Adrenal gland (tissue), 9 donors: ENCODE measurements at regions not wholly inside any gene's neighbourhood (a gene's known extent, or its start where the extent isn't known, plus 50 kb on each side); places are given as distances from the start of the nearest gene placed in this dataset.

Experiments
- DNase-seq, 7 donors: peaks; one replicate each; pipeline ENCODE4 v3.0.0-alpha.2; 2019 to 2020
- H3K27ac ChIP-seq, 5 donors: fragments of 200-600 bp; sonication (generic) in 4 of 5; 1 replicate in 3 of 5; 2 replicates in 2 of 5; pipeline versions ENCODE4 v1.5.1 to v1.8.0; 2016 to 2020; ENCODE audit warnings: mild to moderate bottlenecking in 1 of 5
- H3K27me3 ChIP-seq: fragments of 200-600 bp; 2 replicates; pipeline ENCODE4 v1.8.0; 2021
- H3K36me3 ChIP-seq, 2 donors: fragments of 200-600 bp; replicated peaks in 1 of 2; 1 replicate in 1 of 2; 2 replicates in 1 of 2; pipeline versions ENCODE4 v1.5.1 to v1.8.0; 2018 to 2022
- H3K4me1 ChIP-seq, 2 donors: fragments of 200-600 bp; replicated peaks in 1 of 2; 1 replicate in 1 of 2; 2 replicates in 1 of 2; pipeline versions ENCODE4 v1.5.1 to v1.8.0; 2018 to 2021
- H3K4me3 ChIP-seq, 4 donors: fragments of 200-600 bp; sonication (generic) in 3 of 4; one replicate each; pipeline ENCODE4 v1.5.1; 2016 to 2018
- H3K9me3 ChIP-seq, 3 donors: fragments of 200-600 bp; sonication (generic) in 1 of 3; replicated peaks in 1 of 3; 1 replicate in 2 of 3; 2 replicates in 1 of 3; pipeline versions ENCODE4 v1.5.1 to v1.8.0; 2016 to 2021
- CTCF ChIP-seq, 6 experiments: fragments of 450-650 bp in 4 of 6; fragments of 200-600 bp in 2 of 6; sonication (generic) in 1 of 6; IDR thresholded peaks; 1 replicate in 5 of 6; 2 replicates in 1 of 6; pipeline versions ENCODE4 v1.5.1 to v1.8.0; 2016 to 2021; ENCODE audit warnings: antibody characterized with exemption in 6 of 6, mild to moderate bottlenecking in 2 of 6, moderate library complexity in 1 of 6
- POLR2A ChIP-seq, 2 donors: fragments of 450-650 bp; IDR thresholded peaks; one replicate each; pipeline ENCODE4 v1.6.1; 2017; ENCODE audit warnings: antibody characterized with exemption in 2 of 2, mild to moderate bottlenecking in 2 of 2, moderate library complexity in 1 of 2
- WGBS, 4 donors: extraction: QIAGEN DNeasy Blood & Tissue Kit in 2 of 4; methylation state at CpG; one replicate each; pipeline versions ENCODE4 v1.1.5 to v1.1.7; 2013 to 2017; 5-methylcytosine and 5-hydroxymethylcytosine counted together
- intact Hi-C, 2 donors: fragments of 100-400 bp; cut with DNase I; formaldehyde crosslinking; loops; one replicate each; pipeline versions ENCODE4 v1.14.1 to v1.15.0; 2022 to 2023
- donor health status: healthy with polysubstance abuse.
- donor health status: Bipolar disorder and iron deficiency.
- donor health status: DM: yes; HTN: yes; CAD: no.
- donor health status: DM: no; HTN: no; CAD: no.
- donor health status: DM: no; HTN: no; CAD: no.

DNA sequence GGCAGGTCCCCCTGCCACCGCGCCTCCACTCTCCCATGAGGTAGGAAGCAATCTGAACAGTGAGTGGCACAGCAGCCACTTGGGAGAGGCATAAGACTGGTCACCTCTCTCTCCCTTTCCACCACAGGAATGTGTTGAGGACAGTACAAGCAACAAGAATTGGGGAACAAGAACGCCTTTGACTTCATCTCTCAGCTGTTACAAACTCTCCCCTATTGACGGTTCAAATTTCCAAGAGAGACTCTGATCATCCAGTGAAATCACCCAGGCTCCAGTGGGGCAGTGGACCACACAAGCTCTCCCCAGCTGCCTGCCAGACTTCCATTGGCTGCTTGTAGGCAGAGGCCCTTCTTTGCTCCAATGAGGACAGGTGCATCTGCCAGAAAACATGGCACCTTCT, 249.9 kb upstream of the JUN start:
- TF ChIP-seq POLR2A (IDR thresholded peaks at IDR 0.05) (no peak), CTCF (IDR thresholded peaks at IDR 0.05) (no peak)
- intact Hi-C loops = loop anchor here in 1 of 2 donors (2.0 kb wide), 1 partner anchor 33 kb away; no protein-coding TSS in a partner anchor
- Histone ChIP-seq H3K27ac (no peak overlapping the region), H3K27me3 (no peaks in the 10 kb centered on the region), H3K4me3 (no peak overlapping the region), H3K36me3 (no peaks in the 10 kb centered on the region), H3K4me1 (no peaks in the 10 kb centered on the region), H3K9me3 (no peaks in the 10 kb centered on the region)
- DNase-seq = no peak
- WGBS, 4 donors = 87 to 97% (median 93%) methylated on average over 4 of the region's 4 CpGs

- no peak for TF ChIP-seq CTCF (IDR thresholded peaks at IDR 0.05)
- no peaks in the 10 kb centered on the region for H3K9me3 ChIP-seq
- no peaks in the 10 kb centered on the region for H3K4me1 ChIP-seq
- H3K27ac ChIP-seq = no peak overlapping the region
- no peak overlapping the region for H3K4me3 ChIP-seq
- DNase-seq = no peak
- no peaks in the 10 kb centered on the region for H3K27me3 ChIP-seq
- intact Hi-C loops = loop anchor here in 1 of 2 donors (2.0 kb wide), 1 partner anchor 34 kb away; no protein-coding TSS in a partner anchor
- H3K36me3 ChIP-seq = no peaks in the 10 kb centered on the region
- WGBS, 4 donors = 74 to 81% (median 77%) methylated on average over 6 to 10 of the region's 10 CpGs
Measured at GRCh38 chr1:59034925-59035324, 251.1 kb upstream of the JUN start.

DNA sequence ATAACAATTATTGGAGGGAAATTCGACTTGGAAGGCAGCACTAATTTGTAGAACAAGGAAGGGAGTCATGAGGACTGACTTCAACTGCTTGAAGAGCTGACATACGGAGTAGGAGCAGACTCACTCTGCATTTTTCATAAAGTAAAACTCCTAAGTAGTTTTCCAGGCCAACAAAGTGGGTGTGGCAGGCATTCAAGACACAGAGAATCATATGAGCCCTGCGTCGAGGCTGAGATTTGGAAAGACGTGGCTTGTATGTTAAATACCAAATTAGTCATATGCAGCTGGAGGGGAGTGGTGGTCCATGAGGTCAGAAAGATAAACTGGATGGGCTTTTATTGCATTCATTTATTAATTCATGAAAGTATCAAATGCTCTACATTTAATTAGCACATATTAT, 255.7 kb upstream of the JUN start:
- Histone ChIP-seq H3K27ac (no peak overlapping the region), H3K9me3 (no peaks in the 10 kb centered on the region), H3K4me1 (peaks cover 11 to 18% of the 10 kb centered on the region in 2 donors), H3K27me3 (no peaks in the 10 kb centered on the region), H3K36me3 (no peaks in the 10 kb centered on the region), H3K4me3 (no peak overlapping the region)
- intact Hi-C loops = no loop called here
- no peak for DNase-seq
- WGBS, 4 donors = 89 to 93% (median 92%) methylated on average over 5 of the region's 5 CpGs
- TF ChIP-seq POLR2A (IDR thresholded peaks at IDR 0.05) = no peak
- TF ChIP-seq CTCF (IDR thresholded peaks at IDR 0.05) = no peak

DNA sequence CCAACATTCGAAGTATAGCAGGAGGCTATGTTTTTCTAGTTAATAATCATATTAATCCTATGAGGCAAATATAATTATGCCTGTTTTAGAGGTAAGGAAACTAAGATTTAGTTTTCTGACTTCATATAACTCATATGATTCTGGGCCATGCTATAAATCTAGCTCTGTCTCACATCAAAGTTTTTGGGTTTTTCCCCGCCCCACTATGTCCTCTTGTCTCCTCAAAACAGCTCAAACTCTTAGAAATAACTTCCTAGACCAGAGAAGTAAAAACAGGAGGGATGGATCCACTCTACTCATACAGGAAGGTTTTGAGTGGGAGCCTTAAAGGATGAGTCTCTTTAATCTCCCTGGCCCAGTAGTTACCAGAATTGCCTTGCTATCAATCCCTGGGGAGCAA, 256.4 kb upstream of the FGGY start:
- 94 to 100% (median 97%) methylated on average over 2 of the region's 2 CpGs for WGBS, 4 donors
- Histone ChIP-seq H3K9me3 (no peaks in the 10 kb centered on the region), H3K36me3 (no peaks in the 10 kb centered on the region), H3K4me3 (no peak overlapping the region), H3K4me1 (peaks cover 11 to 18% of the 10 kb centered on the region in 2 donors), H3K27me3 (no peaks in the 10 kb centered on the region), H3K27ac (no peak overlapping the region)
- DNase-seq = no peak
- no peak for TF ChIP-seq CTCF (IDR thresholded peaks at IDR 0.05)
- TF ChIP-seq POLR2A (IDR thresholded peaks at IDR 0.05) = no peak
- intact Hi-C loops = loop anchor here in 1 of 2 donors (10.0 kb wide), 1 partner anchor 126 kb away; no protein-coding TSS in a partner anchor
